Esophagus squamous epithelium (tissue), 5 donors: ENCODE measurements at regions not wholly inside any gene's neighbourhood (a gene's known extent, or its start where the extent isn't known, plus 50 kb on each side); places are given as distances from the start of the nearest gene placed in this dataset.

Source experiments
- DNase-seq: peaks from one replicate; lab custom pipeline; 2025; lab: John Stamatoyannopoulos, UW
- H3K27ac ChIP-seq, 4 donors: fragments of 200-600 bp; sonication (generic); one replicate each; pipeline ENCODE4 v1.5.1; 2016 to 2019; ENCODE audit warnings: mild to moderate bottlenecking in 1 of 4
- H3K27me3 ChIP-seq, 4 donors: fragments of 200-600 bp; sonication (generic); 1 replicate in 3 of 4; 2 replicates in 1 of 4; pipeline versions ENCODE4 v1.5.1 to v1.6.0; 2017 to 2021; ENCODE audit warnings: antibody characterized with exemption in 1 of 4
- H3K36me3 ChIP-seq, 3 donors: fragments of 200-600 bp; sonication (generic); one replicate each; pipeline ENCODE4 v1.5.1; 2016 to 2019
- H3K4me1 ChIP-seq, 3 donors: fragments of 200-600 bp; sonication (generic); one replicate each; pipeline ENCODE4 v1.5.1; 2017 to 2019
- H3K4me3 ChIP-seq, 4 donors: fragments of 200-600 bp; sonication (generic); 1 replicate in 3 of 4; 2 replicates in 1 of 4; pipeline ENCODE4 v1.5.1; 2016 to 2019; ENCODE audit warnings: mild to moderate bottlenecking in 2 of 4, moderate library complexity in 1 of 4
- H3K9me3 ChIP-seq, 3 donors: fragments of 200-600 bp; sonication (generic); one replicate each; pipeline ENCODE4 v1.5.1; 2016 to 2019
- CTCF ChIP-seq, 6 experiments: fragments of 450-650 bp in 4 of 6; fragments of 200-600 bp in 2 of 6; sonication (generic) in 2 of 6; IDR thresholded peaks; one replicate each; pipeline ENCODE4 v1.5.1; 2016 to 2019; ENCODE audit warnings: antibody characterized with exemption in 6 of 6, mild to moderate bottlenecking in 4 of 6, moderate library complexity in 4 of 6
- POLR2A ChIP-seq, 4 donors: fragments of 450-650 bp; IDR thresholded peaks; one replicate each; pipeline ENCODE4 v1.6.1; 2017; ENCODE audit warnings: antibody characterized with exemption in 4 of 4, mild to moderate bottlenecking in 4 of 4, moderate library complexity in 3 of 4
- WGBS, 2 donors: methylation state at CpG; one replicate each; pipeline ENCODE4 v1.1.5; 2018; 5-methylcytosine and 5-hydroxymethylcytosine counted together
- intact Hi-C: fragments of 100-400 bp; cut with DNase I; formaldehyde crosslinking; loops from one replicate; pipeline ENCODE4 v1.15.0; 2022
- donor health status: DM: yes; HTN: yes; CAD: no.

- Histone ChIP-seq H3K27me3 (no peaks in the 10 kb centered on the region), H3K36me3 (no peaks in the 10 kb centered on the region), H3K4me1 (no peaks in the 10 kb centered on the region), H3K27ac (no peak overlapping the region), H3K9me3 (no peaks in the 10 kb centered on the region), H3K4me3 (no peak overlapping the region)
- TF ChIP-seq POLR2A (IDR thresholded peaks at IDR 0.05) (no peak), CTCF (IDR thresholded peaks at IDR 0.05) (no peak)
- no peak for DNase-seq
- intact Hi-C loops: no loop called here
- WGBS, 2 donors: 76 to 81% methylated on average over 5 of the region's 5 CpGs
Measured at GRCh38 chr21:25254491-25255174, 352.6 kb downstream of the MRPL39 start.

- intact Hi-C loops: no loop called here
- Histone ChIP-seq H3K27me3 (no peaks in the 10 kb centered on the region), H3K4me3 (no peak overlapping the region), H3K4me1 (no peaks in the 10 kb centered on the region), H3K27ac (no peak overlapping the region), H3K9me3 (no peaks in the 10 kb centered on the region), H3K36me3 (no peaks in the 10 kb centered on the region)
- 79 to 87% methylated on average over 1 of the region's 1 CpG for WGBS, 2 donors
- no peak for DNase-seq
- TF ChIP-seq CTCF (IDR thresholded peaks at IDR 0.05) (no peak), POLR2A (IDR thresholded peaks at IDR 0.05) (no peak)
Measured at GRCh38 chr21:25246546-25246945, 360.7 kb downstream of the MRPL39 start.

- intact Hi-C loops: no loop called here
- no peak for TF ChIP-seq POLR2A (IDR thresholded peaks at IDR 0.05)
- TF ChIP-seq CTCF (IDR thresholded peaks at IDR 0.05): no peak
Measured at GRCh38 chr21:25244735-25245134, 362.5 kb downstream of the MRPL39 start.

GRCh38 chr21:25243808-25244207 lies 363.5 kb downstream of the MRPL39 start:
- intact Hi-C loops: no loop called here
- Histone ChIP-seq H3K9me3 (no peaks in the 10 kb centered on the region), H3K27me3 (no peaks in the 10 kb centered on the region), H3K4me3 (no peak overlapping the region), H3K4me1 (no peaks in the 10 kb centered on the region), H3K36me3 (no peaks in the 10 kb centered on the region), H3K27ac (no peak overlapping the region)
- WGBS, 2 donors: 17 to 18% methylated on average over 7 of the region's 7 CpGs
- DNase-seq: no peak
- TF ChIP-seq POLR2A (IDR thresholded peaks at IDR 0.05) (no peak), CTCF (IDR thresholded peaks at IDR 0.05) (no peak)

More at GRCh38 chr21:25244735-25245134, 362.5 kb downstream of the MRPL39 start:
- H3K27me3 ChIP-seq: no peaks in the 10 kb centered on the region
- H3K27ac ChIP-seq: no peak overlapping the region
- H3K4me1 ChIP-seq: no peaks in the 10 kb centered on the region
- no peaks in the 10 kb centered on the region for H3K36me3 ChIP-seq
- H3K4me3 ChIP-seq: no peak overlapping the region
- no peak for DNase-seq
- WGBS, 2 donors: 90 to 91% methylated on average over 1 of the region's 1 CpG
- H3K9me3 ChIP-seq: no peaks in the 10 kb centered on the region

GRCh38 chr21:25240974-25241373 lies 366.3 kb downstream of the MRPL39 start:
- no peak for DNase-seq

More at GRCh38 chr21:25240974-25241373, 366.3 kb downstream of the MRPL39 start:
- 54 to 65% methylated on average over 1 of the region's 1 CpG for WGBS, 2 donors
- Histone ChIP-seq H3K27ac (no peak overlapping the region), H3K27me3 (no peaks in the 10 kb centered on the region), H3K9me3 (no peaks in the 10 kb centered on the region), H3K36me3 (no peaks in the 10 kb centered on the region), H3K4me1 (no peaks in the 10 kb centered on the region), H3K4me3 (no peak overlapping the region)
- intact Hi-C loops: no loop called here
- TF ChIP-seq CTCF (IDR thresholded peaks at IDR 0.05): no peak
- TF ChIP-seq POLR2A (IDR thresholded peaks at IDR 0.05): no peak
